PC-3 (cell line): ENCODE measurements at regions not wholly inside any gene's neighbourhood (a gene's known extent, or its start where the extent isn't known, plus 50 kb on each side); places are given as distances from the start of the nearest gene placed in this dataset.
"Not testable (repeated sequence)": the region's sequence is repeated elsewhere in the genome, so short reads cannot be mapped to it uniquely, and the experiment has no call there.

Experiments used
- EZH2 ChIP-seq: fragments of 300-600 bp; sonication (generic); IDR thresholded peaks from one replicate; pipeline ENCODE4 v1.6.1; 2017; ENCODE audit warnings: antibody characterized with exemption, mild to moderate bottlenecking, low read length; ENCODE audit not compliant: unreplicated experiment
- TF ChIP-seq, protein P1 (sequence below): fragments of 300-600 bp; sonication (generic); conservative IDR thresholded peaks from 2 replicates; pipeline ENCODE4 v1.5.1; 2017; ENCODE audit warnings: antibody characterized with exemption, low read depth, mild to moderate bottlenecking, low read length

DNA sequence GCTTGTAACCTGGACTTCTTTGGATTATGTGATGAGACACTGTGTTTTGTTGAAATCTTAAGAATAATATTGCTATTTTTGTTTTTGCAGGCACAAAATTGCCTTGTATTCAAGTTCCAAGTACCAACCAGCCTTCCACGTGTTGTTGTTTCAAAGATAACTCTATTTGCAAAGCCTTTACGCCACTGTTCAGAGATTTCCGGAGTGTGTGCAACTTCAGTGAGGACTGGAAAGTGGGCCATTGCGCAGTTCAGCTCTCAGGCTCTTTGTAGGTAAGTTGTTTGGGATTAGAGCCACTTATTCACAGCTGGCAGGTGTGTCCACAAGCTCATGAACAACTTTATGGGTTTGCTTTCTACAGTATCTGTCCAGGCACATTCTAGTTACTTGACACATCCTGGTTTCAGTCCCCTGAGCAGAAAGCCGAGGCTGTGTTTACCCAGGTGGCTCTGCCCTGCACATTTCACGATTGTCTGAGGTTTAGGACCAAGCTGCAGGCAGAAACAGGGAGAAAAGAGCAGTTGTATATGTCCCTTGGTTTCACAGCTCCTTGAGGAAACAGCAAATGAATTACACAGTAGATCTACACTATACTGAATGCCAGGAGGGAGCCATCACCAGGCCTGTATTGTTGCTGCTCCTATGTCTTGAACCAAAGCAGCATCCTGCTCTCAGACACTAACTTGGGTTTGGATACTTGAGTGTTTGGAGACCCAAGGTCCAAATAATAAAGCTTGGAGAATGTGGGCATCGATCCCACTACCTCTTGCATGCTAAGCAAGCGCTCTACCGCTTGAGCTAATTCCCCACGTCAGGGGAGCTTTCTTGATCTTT is 136.1 kb upstream of the ZNF322 start:
- TF ChIP-seq, protein P1, sequence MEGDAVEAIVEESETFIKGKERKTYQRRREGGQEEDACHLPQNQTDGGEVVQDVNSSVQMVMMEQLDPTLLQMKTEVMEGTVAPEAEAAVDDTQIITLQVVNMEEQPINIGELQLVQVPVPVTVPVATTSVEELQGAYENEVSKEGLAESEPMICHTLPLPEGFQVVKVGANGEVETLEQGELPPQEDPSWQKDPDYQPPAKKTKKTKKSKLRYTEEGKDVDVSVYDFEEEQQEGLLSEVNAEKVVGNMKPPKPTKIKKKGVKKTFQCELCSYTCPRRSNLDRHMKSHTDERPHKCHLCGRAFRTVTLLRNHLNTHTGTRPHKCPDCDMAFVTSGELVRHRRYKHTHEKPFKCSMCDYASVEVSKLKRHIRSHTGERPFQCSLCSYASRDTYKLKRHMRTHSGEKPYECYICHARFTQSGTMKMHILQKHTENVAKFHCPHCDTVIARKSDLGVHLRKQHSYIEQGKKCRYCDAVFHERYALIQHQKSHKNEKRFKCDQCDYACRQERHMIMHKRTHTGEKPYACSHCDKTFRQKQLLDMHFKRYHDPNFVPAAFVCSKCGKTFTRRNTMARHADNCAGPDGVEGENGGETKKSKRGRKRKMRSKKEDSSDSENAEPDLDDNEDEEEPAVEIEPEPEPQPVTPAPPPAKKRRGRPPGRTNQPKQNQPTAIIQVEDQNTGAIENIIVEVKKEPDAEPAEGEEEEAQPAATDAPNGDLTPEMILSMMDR, result not testable (repeated sequence)
- not testable (repeated sequence) for TF ChIP-seq EZH2
